Bronchial epithelial cell (primary cell): ENCODE measurements at regions not wholly inside any gene's neighbourhood (a gene's known extent, or its start where the extent isn't known, plus 50 kb on each side); places are given as distances from the start of the nearest gene placed in this dataset.

Experiments
- DNase-seq: peaks from one replicate; pipeline ENCODE4 v3.0.0-alpha.2; 2010; ENCODE audit warnings: low read depth
- FAIRE-seq: peaks from 2 replicates; lab custom pipeline; 2011; peaks lifted over from hg19 to GRCh38; lab: Jason Lieb, UNC
- H3K27me3 ChIP-seq: 2 replicates; pipeline ENCODE4 v1.5.1; 2011; ENCODE audit warnings: low read length; ENCODE audit not compliant: control insufficient read depth, insufficient read depth
- H3K36me3 ChIP-seq: 2 replicates; pipeline ENCODE4 v1.5.1; 2011; ENCODE audit warnings: low read length; ENCODE audit not compliant: control insufficient read depth, insufficient read depth
- H3K4me3 ChIP-seq: 2 replicates; pipeline ENCODE4 v1.5.1; 2011; ENCODE audit warnings: mild to moderate bottlenecking, low read depth, low read length, control low read depth
- CTCF ChIP-seq: IDR thresholded peaks from 2 replicates; pipeline ENCODE4 v1.5.1; 2011; ENCODE audit warnings: mild to moderate bottlenecking, moderate library complexity, low read length, control low read depth, inconsistent platforms; ENCODE audit not compliant: insufficient read depth, severe bottlenecking

DNA sequence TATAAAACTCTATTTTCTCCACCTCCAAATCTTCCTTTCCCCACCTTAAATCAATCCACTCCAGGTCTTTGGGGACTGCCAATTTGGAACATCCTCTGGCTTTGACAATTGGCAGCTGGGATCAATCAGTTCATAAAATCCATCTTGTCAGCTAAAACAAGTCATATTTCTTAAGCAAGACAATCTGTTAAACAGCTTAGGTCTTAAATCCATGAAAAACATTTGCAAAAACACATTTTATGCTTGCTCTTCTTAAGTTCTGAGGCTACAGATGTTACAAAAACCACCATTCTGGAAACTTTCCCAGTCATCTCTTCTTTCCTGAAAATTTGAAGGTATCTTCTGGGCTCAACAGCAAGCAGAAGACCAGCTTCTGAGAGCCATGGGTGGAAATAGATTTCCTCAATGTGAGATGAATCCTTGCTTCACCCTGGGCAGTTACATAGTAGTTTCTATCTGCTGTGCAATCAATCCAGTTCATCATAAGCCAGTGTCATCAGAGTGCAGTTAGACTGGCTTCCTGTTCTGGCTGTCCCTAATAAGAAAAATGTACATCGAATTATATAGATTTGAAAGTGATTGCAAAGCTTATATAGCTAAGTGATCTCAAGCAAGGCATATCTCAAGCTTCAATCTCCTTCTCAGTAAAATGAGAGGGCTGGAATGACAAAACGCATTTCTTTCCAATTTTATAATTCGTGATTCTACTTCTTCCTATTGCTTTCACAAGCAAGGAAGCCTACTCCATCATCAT is 402.7 kb upstream of the INTU start:
- FAIRE-seq = no peak
- Histone ChIP-seq H3K27me3 (no peaks in the 10 kb centered on the region), H3K36me3 (no peaks in the 10 kb centered on the region), H3K4me3 (no peak overlapping the region)
- TF ChIP-seq CTCF = no peak
- DNase-seq = no peak

GRCh38 chr4:127236889-127237288 is 395.9 kb upstream of the INTU start:
- no peaks in the 10 kb centered on the region for H3K27me3 ChIP-seq
- no peak for TF ChIP-seq CTCF
- H3K4me3 ChIP-seq = no peak overlapping the region
- FAIRE-seq (no peak), DNase-seq (no peak)
- no peaks in the 10 kb centered on the region for H3K36me3 ChIP-seq

GRCh38 chr4:127237581-127237980 is 395.2 kb upstream of the INTU start:
- Histone ChIP-seq H3K36me3 (no peaks in the 10 kb centered on the region), H3K4me3 (no peak overlapping the region), H3K27me3 (no peaks in the 10 kb centered on the region)
- no peak for FAIRE-seq
- no peak for DNase-seq
- no peak for TF ChIP-seq CTCF

DNA sequence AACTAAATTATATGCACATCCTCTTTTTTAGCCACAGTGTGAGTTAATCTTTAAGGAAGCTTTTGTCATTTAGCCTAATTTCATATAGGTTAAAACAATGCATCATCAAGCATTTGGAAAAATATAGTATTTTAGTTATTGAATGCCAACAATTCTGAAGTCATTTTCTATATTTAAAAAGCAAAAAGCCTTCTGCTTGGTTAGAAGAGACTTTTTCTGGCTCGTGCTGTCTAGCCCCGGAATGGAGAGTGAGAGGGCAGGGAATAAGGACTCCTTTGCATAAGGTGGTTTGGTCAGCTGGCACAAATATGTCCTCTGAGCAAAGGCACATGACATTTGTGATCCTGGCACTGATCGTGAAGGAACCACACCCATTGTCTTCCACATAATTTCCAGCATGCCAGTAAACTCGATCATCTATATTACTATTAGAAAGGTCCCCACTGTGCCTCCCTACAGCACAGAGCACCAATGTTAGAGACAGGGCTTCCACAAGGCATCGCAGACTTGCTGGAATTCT is 393.7 kb upstream of the INTU start:
- Histone ChIP-seq H3K4me3 (no peak overlapping the region), H3K36me3 (no peaks in the 10 kb centered on the region), H3K27me3 (no peaks in the 10 kb centered on the region)
- TF ChIP-seq CTCF = no peak
- DNase-seq = no peak
- FAIRE-seq = no peak

GRCh38 chr4:127239902-127240763 is 392.6 kb upstream of the INTU start:
- DNase-seq (no peak), FAIRE-seq (no peak)
- no peak overlapping the region for H3K4me3 ChIP-seq
- no peaks in the 10 kb centered on the region for H3K36me3 ChIP-seq
- no peaks in the 10 kb centered on the region for H3K27me3 ChIP-seq
- no peak for TF ChIP-seq CTCF
